ENCODE measurements at regions not wholly inside any gene's neighbourhood (a gene's known extent, or its start where the extent isn't known, plus 50 kb on each side); places are given as distances from the start of the nearest gene placed in this dataset.

DNA sequence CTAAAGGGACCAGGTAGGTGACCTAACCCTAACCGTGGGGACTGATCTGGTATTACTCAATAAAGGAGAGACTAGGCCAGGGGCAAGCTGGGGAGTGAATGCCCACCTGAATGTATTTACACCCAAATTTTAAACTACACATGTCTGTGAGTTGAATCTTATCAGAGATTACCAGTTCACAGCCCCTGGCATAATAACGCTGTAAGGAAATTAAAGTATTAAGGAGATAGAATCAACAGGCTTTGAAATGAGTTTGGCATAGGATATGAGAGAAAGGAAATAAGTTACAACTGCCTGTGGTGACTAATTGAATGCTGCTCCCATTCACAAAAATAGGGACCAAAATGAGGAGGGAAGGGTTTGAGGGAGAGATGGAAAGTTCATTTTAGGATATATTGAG is 593.3 kb downstream of the CSNK1G3 start:
- TF ChIP-seq, protein P1, sequence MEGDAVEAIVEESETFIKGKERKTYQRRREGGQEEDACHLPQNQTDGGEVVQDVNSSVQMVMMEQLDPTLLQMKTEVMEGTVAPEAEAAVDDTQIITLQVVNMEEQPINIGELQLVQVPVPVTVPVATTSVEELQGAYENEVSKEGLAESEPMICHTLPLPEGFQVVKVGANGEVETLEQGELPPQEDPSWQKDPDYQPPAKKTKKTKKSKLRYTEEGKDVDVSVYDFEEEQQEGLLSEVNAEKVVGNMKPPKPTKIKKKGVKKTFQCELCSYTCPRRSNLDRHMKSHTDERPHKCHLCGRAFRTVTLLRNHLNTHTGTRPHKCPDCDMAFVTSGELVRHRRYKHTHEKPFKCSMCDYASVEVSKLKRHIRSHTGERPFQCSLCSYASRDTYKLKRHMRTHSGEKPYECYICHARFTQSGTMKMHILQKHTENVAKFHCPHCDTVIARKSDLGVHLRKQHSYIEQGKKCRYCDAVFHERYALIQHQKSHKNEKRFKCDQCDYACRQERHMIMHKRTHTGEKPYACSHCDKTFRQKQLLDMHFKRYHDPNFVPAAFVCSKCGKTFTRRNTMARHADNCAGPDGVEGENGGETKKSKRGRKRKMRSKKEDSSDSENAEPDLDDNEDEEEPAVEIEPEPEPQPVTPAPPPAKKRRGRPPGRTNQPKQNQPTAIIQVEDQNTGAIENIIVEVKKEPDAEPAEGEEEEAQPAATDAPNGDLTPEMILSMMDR (IDR thresholded peaks at IDR 0.05 in 2 of 3, conservative IDR thresholded peaks at IDR 0.05 in 1 of 3; ENCODE audit: borderline replicate concordance in 1 of 3, insufficient read depth in 1 of 3, low read depth in 2 of 3, low read length in 2 of 3), result no peak
- TF ChIP-seq POLR2AphosphoS5 (IDR thresholded peaks at IDR 0.05; ENCODE audit: low read depth, low read length) (no peak), SP1 (IDR thresholded peaks at IDR 0.05; ENCODE audit: low read depth) (no peak)

Data from HCT116 (cell line).